Mesendoderm (in vitro differentiated cells): ENCODE measurements at regions not wholly inside any gene's neighbourhood (a gene's known extent, or its start where the extent isn't known, plus 50 kb on each side); places are given as distances from the start of the nearest gene placed in this dataset.

Experiments
- DNase-seq: peaks from one replicate; pipeline ENCODE4 v3.0.0; 2013
- H2AK5ac ChIP-seq: 2 replicates; pipeline ENCODE4 v1.6.1; 2013; ENCODE audit warnings: low read length, inconsistent platforms
- H2BK120ac ChIP-seq: 2 replicates; pipeline ENCODE4 v1.6.1; 2013; ENCODE audit warnings: low read depth, mild to moderate bottlenecking, low read length, moderate library complexity, mixed read lengths
- H2BK15ac ChIP-seq: replicated peaks from 2 replicates; pipeline ENCODE4 v1.6.1; 2013; ENCODE audit warnings: low read depth, mild to moderate bottlenecking, moderate library complexity
- H2BK5ac ChIP-seq: 2 replicates; pipeline ENCODE4 v1.6.1; 2013; ENCODE audit warnings: low read length, inconsistent platforms
- H3K18ac ChIP-seq: 2 replicates; pipeline ENCODE4 v1.6.1; 2013; ENCODE audit warnings: mild to moderate bottlenecking, low read length, mixed read lengths
- H3K23ac ChIP-seq: one replicate; pipeline ENCODE4 v1.6.1; 2013; ENCODE audit warnings: low read length
- H3K27ac ChIP-seq: 2 replicates; pipeline ENCODE4 v1.5.1; 2013; ENCODE audit warnings: low read depth, mild to moderate bottlenecking, inconsistent platforms, low read length, moderate library complexity
- H3K27me3 ChIP-seq: 2 replicates; pipeline ENCODE4 v1.6.1; 2013; ENCODE audit warnings: low read length, control low read depth, mild to moderate bottlenecking, inconsistent platforms; ENCODE audit not compliant: insufficient read depth, poor library complexity
- H3K36me3 ChIP-seq: 2 replicates; pipeline ENCODE4 v1.6.1; 2013; ENCODE audit warnings: low read length, inconsistent platforms; ENCODE audit not compliant: control insufficient read depth, insufficient read depth
- H3K4ac ChIP-seq: one replicate; pipeline ENCODE4 v1.6.1; 2013; ENCODE audit warnings: low read depth, mild to moderate bottlenecking, low read length, moderate library complexity
- H3K4me1 ChIP-seq: 2 replicates; pipeline ENCODE4 v1.6.1; 2013; ENCODE audit warnings: low read depth, low read length, inconsistent platforms; ENCODE audit not compliant: control insufficient read depth
- H3K4me2 ChIP-seq: 2 replicates; pipeline ENCODE4 v1.6.1; 2013; ENCODE audit warnings: low read length
- H3K4me3 ChIP-seq: 2 replicates; pipeline ENCODE4 v1.5.1; 2013; ENCODE audit warnings: mild to moderate bottlenecking, low read length
- H3K56ac ChIP-seq: one replicate; pipeline ENCODE4 v1.6.1; 2013; ENCODE audit warnings: low read length
- H3K79me1 ChIP-seq: 2 replicates; pipeline ENCODE4 v1.6.1; 2013; ENCODE audit warnings: low read length, inconsistent platforms
- H3K79me2 ChIP-seq: 2 replicates; pipeline ENCODE4 v1.6.1; 2013; ENCODE audit warnings: mild to moderate bottlenecking, low read length; ENCODE audit not compliant: control insufficient read depth, insufficient read depth
- H3K9ac ChIP-seq: 2 replicates; pipeline ENCODE4 v1.6.1; 2013; ENCODE audit warnings: low read length, inconsistent platforms
- H4K5ac ChIP-seq: one replicate; pipeline ENCODE4 v1.6.1; 2013; ENCODE audit warnings: low read length
- H4K8ac ChIP-seq: one replicate; pipeline ENCODE4 v1.6.1; 2013; ENCODE audit warnings: low read depth, mild to moderate bottlenecking, control low read depth, low read length, moderate library complexity
- WGBS: extraction: QIAGEN DNeasy Blood & Tissue Kit; methylation state at CpG from one replicate; pipeline ENCODE4 v1.1.7; 2013; ENCODE audit warnings: low lambda C conversion rate, missing lambda C conversion rate; ENCODE audit not compliant: insufficient coverage; ENCODE audit errors: extremely low coverage; 5-methylcytosine and 5-hydroxymethylcytosine counted together

GRCh38 chr20:39458452-39458851 lies 496.3 kb downstream of the DHX35 start:
- H3K56ac ChIP-seq: no peak overlapping the region

GRCh38 chr20:39453890-39454289 lies 491.7 kb downstream of the DHX35 start:
- Histone ChIP-seq H3K36me3 (no peaks in the 10 kb centered on the region), H3K4me3 (no peak overlapping the region)

More at GRCh38 chr20:39458452-39458851, 496.3 kb downstream of the DHX35 start:
- Histone ChIP-seq H3K9ac (no peak overlapping the region), H3K23ac (no peak overlapping the region), H2BK5ac (no peak overlapping the region), H3K4ac (no peak overlapping the region), H4K8ac (no peak overlapping the region), H3K18ac (no peak overlapping the region), H3K4me3 (no peak overlapping the region), H3K4me2 (no peak overlapping the region), H2BK15ac (no peak overlapping the region), H2BK120ac (no peak overlapping the region), H2AK5ac (no peak overlapping the region), H3K79me2 (no peaks in the 10 kb centered on the region), H3K36me3 (no peaks in the 10 kb centered on the region), H3K27me3 (no peaks in the 10 kb centered on the region), H3K27ac (no peak overlapping the region), H3K4me1 (peaks cover 2% of the 10 kb centered on the region), H4K5ac (no peak overlapping the region), H3K79me1 (no peaks in the 10 kb centered on the region)
- no peak for DNase-seq
- WGBS: no CpG with 5 or more reads among the region's 1 CpG

GRCh38 chr20:39452583-39453340 lies 490.6 kb downstream of the DHX35 start:
- no peak overlapping the region for H3K4me3 ChIP-seq
- no peak overlapping the region for H4K5ac ChIP-seq
- no peak overlapping the region for H3K23ac ChIP-seq
- no peak overlapping the region for H3K27ac ChIP-seq
- H2AK5ac ChIP-seq: no peak overlapping the region
- no peaks in the 10 kb centered on the region for H3K36me3 ChIP-seq
- no CpG with 5 or more reads among the region's 8 CpGs for WGBS
- no peaks in the 10 kb centered on the region for H3K79me1 ChIP-seq
- H3K9ac ChIP-seq: no peak overlapping the region
- H3K4ac ChIP-seq: no peak overlapping the region
- H3K4me1 ChIP-seq: peaks cover 2% of the 10 kb centered on the region
- no peak overlapping the region for H2BK15ac ChIP-seq
- H3K18ac ChIP-seq: no peak overlapping the region
- no peak overlapping the region for H4K8ac ChIP-seq
- no peaks in the 10 kb centered on the region for H3K27me3 ChIP-seq
- no peak for DNase-seq
- no peaks in the 10 kb centered on the region for H3K79me2 ChIP-seq
- no peak overlapping the region for H2BK120ac ChIP-seq
- no peak overlapping the region for H2BK5ac ChIP-seq
- H3K4me2 ChIP-seq: no peak overlapping the region
- no peak overlapping the region for H3K56ac ChIP-seq

More at GRCh38 chr20:39453890-39454289, 491.7 kb downstream of the DHX35 start:
- H3K79me1 ChIP-seq: no peaks in the 10 kb centered on the region
- no peak overlapping the region for H3K4me2 ChIP-seq
- no peak overlapping the region for H4K5ac ChIP-seq
- H2AK5ac ChIP-seq: no peak overlapping the region
- no peak overlapping the region for H2BK15ac ChIP-seq
- H3K4ac ChIP-seq: no peak overlapping the region
- no peak overlapping the region for H3K18ac ChIP-seq
- H3K4me1 ChIP-seq: peaks cover 2% of the 10 kb centered on the region
- H2BK120ac ChIP-seq: no peak overlapping the region
- H2BK5ac ChIP-seq: no peak overlapping the region
- WGBS: no CpG with 5 or more reads among the region's 6 CpGs
- H3K27me3 ChIP-seq: no peaks in the 10 kb centered on the region
- H3K79me2 ChIP-seq: no peaks in the 10 kb centered on the region
- H3K27ac ChIP-seq: no peak overlapping the region
- peak; percentile 8 for DNase-seq
- H3K23ac ChIP-seq: no peak overlapping the region
- H4K8ac ChIP-seq: no peak overlapping the region
- H3K9ac ChIP-seq: no peak overlapping the region
- H3K56ac ChIP-seq: no peak overlapping the region

GRCh38 chr20:39451386-39451785 lies 489.2 kb downstream of the DHX35 start:
- Histone ChIP-seq H3K27me3 (no peaks in the 10 kb centered on the region), H3K4ac (no peak overlapping the region), H3K36me3 (no peaks in the 10 kb centered on the region), H3K79me2 (no peaks in the 10 kb centered on the region), H4K5ac (no peak overlapping the region), H2BK5ac (no peak overlapping the region), H3K27ac (no peak overlapping the region), H3K4me1 (peaks cover 2% of the 10 kb centered on the region), H3K56ac (no peak overlapping the region), H3K18ac (no peak overlapping the region), H3K4me3 (no peak overlapping the region), H3K79me1 (no peaks in the 10 kb centered on the region), H2BK15ac (no peak overlapping the region), H2AK5ac (no peak overlapping the region), H3K23ac (no peak overlapping the region), H4K8ac (no peak overlapping the region), H3K4me2 (no peak overlapping the region), H2BK120ac (no peak overlapping the region), H3K9ac (no peak overlapping the region)
- no peak for DNase-seq

GRCh38 chr20:39446397-39446796 lies 484.3 kb downstream of the DHX35 start:
- no peak overlapping the region for H2BK15ac ChIP-seq
- no peak overlapping the region for H3K56ac ChIP-seq
- no peak overlapping the region for H4K8ac ChIP-seq
- DNase-seq: no peak
- no peak overlapping the region for H2AK5ac ChIP-seq
- H3K4me3 ChIP-seq: no peak overlapping the region
- no peak overlapping the region for H2BK5ac ChIP-seq
- no peaks in the 10 kb centered on the region for H3K36me3 ChIP-seq
- H4K5ac ChIP-seq: no peak overlapping the region
- no peaks in the 10 kb centered on the region for H3K79me2 ChIP-seq
- no peaks in the 10 kb centered on the region for H3K4me1 ChIP-seq
- no CpG with 5 or more reads among the region's 2 CpGs for WGBS
- no peak overlapping the region for H3K23ac ChIP-seq
- H3K27ac ChIP-seq: no peak overlapping the region
- no peaks in the 10 kb centered on the region for H3K79me1 ChIP-seq
- no peak overlapping the region for H3K18ac ChIP-seq
- H3K9ac ChIP-seq: no peak overlapping the region
- no peak overlapping the region for H2BK120ac ChIP-seq
- H3K4ac ChIP-seq: no peak overlapping the region
- no peak overlapping the region for H3K4me2 ChIP-seq
- H3K27me3 ChIP-seq: no peaks in the 10 kb centered on the region

GRCh38 chr20:39445095-39445494 lies 483.0 kb downstream of the DHX35 start:
- H3K56ac ChIP-seq: no peak overlapping the region
- no peak overlapping the region for H2BK120ac ChIP-seq
- H3K4me3 ChIP-seq: no peak overlapping the region
- no peak overlapping the region for H3K4me2 ChIP-seq
- no peaks in the 10 kb centered on the region for H3K79me2 ChIP-seq
- no peaks in the 10 kb centered on the region for H3K27me3 ChIP-seq
- no peak overlapping the region for H2BK15ac ChIP-seq
- no peak overlapping the region for H4K8ac ChIP-seq
- no peak overlapping the region for H3K18ac ChIP-seq
- H3K36me3 ChIP-seq: no peaks in the 10 kb centered on the region
- no peaks in the 10 kb centered on the region for H3K4me1 ChIP-seq
- H2BK5ac ChIP-seq: no peak overlapping the region
- DNase-seq: no peak
- no CpG with 5 or more reads among the region's 1 CpG for WGBS
- no peak overlapping the region for H4K5ac ChIP-seq
- no peak overlapping the region for H3K9ac ChIP-seq
- H3K4ac ChIP-seq: no peak overlapping the region
- no peak overlapping the region for H2AK5ac ChIP-seq
- H3K79me1 ChIP-seq: no peaks in the 10 kb centered on the region
- H3K27ac ChIP-seq: no peak overlapping the region
- no peak overlapping the region for H3K23ac ChIP-seq
